ENCODE measurements at regions not wholly inside any gene's neighbourhood (a gene's known extent, or its start where the extent isn't known, plus 50 kb on each side); places are given as distances from the start of the nearest gene placed in this dataset.
"Not testable (repeated sequence)": the region's sequence is repeated elsewhere in the genome, so short reads cannot be mapped to it uniquely, and the experiment has no call there.

DNA sequence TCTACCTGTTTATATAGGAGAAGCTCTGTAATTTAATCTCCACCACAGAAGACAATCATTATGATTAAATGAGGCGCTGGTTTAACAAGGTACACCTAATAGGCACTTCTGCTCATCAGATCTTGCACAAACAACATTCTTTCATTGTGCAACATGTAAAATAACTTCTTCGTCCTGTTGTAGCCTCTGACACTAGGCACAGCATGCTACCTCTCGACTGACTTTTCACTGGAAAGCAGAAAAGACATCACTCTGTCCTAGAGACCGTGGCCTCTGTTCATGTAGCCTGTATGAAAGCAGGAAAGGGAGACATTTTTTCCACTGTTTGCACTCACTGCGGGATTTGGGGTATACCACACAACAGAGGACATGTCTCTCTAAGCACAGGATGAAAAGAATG is 316.5 kb downstream of the IRS1 start:
- H3K27me3 Mint-ChIP-seq, result peaks cover 8% of the 10 kb centered on the region
- no peak overlapping the region for H3K27ac Mint-ChIP-seq
- H3K4me1 Mint-ChIP-seq (ENCODE audit: low read depth), result no peaks in the 10 kb centered on the region
- no peak overlapping the region for H3K4me3 Mint-ChIP-seq
- no peaks in the 10 kb centered on the region for H3K36me3 Mint-ChIP-seq
- no peaks in the 10 kb centered on the region for H3K9me3 Mint-ChIP-seq (ENCODE audit: low read depth)

DNA sequence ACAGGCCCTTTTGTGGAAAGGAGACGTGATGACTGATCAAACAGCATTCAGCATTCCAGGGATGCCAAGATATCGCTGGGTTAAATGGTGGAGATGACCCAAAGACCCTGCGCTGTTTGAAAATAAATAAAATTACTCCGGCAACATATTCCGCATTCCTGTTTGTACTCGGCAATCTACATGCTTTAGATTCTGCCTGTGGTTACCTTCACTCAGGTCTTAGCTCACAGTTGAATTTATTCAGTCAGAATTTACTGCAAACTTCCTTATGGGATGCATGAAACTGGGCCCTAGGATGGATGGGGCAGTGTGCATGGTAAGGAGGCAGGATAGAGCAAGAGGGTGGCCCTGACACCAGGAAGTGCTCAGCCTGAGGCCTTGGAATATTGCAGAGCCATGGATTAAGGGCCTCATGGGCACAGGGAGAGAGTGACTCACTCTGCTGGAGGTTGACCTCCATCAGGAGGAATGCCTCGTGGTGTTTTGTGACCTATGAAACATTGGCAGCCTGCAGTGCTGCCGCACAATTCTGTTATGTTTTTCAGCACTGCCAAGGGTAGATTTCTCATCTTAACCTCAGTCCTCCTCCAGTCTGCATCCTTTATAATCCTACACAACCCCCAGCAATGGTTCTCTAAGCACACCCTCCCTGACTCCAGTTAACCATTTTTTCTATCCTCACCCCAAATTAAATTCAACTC is 321.4 kb downstream of the IRS1 start:
- H3K9me3 Mint-ChIP-seq (ENCODE audit: low read depth), result no peaks in the 10 kb centered on the region
- no peaks in the 10 kb centered on the region for H3K36me3 Mint-ChIP-seq
- H3K4me1 Mint-ChIP-seq (ENCODE audit: low read depth), result no peaks in the 10 kb centered on the region
- no peak overlapping the region for H3K4me3 Mint-ChIP-seq
- H3K27ac Mint-ChIP-seq, result no peak overlapping the region
- peaks cover 6% of the 10 kb centered on the region for H3K27me3 Mint-ChIP-seq

DNA sequence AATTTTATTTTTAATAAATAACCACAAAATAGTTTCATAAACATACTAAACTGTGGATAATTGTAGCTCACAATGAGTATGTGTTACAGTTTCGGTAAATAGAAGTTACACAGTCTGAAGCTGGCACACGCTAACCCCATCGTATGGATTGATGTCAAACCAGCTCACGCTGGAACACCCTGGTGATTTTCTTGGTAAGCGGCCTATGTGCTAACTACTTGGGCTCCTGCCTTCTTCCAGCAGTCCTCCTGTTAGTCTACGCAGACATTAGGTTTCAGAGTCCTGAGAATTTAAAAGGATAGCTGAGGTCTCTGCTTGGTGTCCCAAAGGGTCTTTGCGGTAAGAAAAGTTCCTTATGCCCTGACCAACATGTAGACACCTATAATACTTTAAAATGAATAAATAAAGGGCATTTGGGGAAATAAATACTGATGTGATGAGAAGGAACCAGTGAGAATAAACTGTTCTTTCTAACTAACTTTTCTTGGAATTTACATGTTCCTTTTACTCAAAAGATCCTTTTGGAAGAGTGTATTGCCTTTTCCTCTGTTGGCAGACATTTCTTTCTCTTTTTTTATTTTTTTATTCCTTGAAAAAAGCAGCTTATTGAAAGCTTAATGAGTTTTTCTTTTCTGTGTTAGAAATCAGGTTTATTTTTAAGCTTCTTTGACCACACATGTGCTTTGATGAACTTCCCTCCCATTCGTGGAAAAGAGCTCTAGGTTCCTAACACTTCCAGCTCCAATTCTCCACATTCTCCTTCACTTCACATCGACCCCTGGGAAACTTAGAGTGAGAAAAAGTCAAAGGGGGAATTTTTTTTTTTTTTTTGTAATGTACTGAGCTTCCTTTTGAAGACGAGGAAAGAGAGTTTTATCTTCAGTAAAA is 322.2 kb downstream of the IRS1 start:
- Mint-ChIP-seq H3K36me3 (no peaks in the 10 kb centered on the region), H3K27me3 (peaks cover 6% of the 10 kb centered on the region), H3K4me1 (ENCODE audit: low read depth) (no peaks in the 10 kb centered on the region), H3K9me3 (ENCODE audit: low read depth) (no peaks in the 10 kb centered on the region), H3K27ac (no peak overlapping the region), H3K4me3 (no peak overlapping the region)

DNA sequence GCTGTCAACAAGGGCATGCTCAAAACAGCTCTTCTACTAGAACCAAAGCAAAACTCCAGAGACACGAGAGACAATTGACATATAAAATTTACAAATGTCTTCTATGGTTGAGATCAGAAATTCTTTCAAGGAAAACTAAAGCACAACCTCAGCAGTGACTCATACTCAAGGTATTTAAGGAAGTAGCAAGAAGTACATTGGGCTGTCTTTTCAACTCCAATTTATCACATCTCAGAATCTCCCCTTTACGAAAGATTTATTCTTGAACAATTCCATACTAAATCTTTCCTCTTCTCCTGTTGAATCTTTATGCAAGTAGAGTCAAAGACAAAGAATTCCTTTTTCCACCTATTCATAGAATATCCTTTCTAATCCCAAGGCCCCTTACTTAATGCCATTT is 324.0 kb downstream of the IRS1 start:
- Mint-ChIP-seq H3K27me3 (peaks cover 6% of the 10 kb centered on the region), H3K4me1 (ENCODE audit: low read depth) (no peaks in the 10 kb centered on the region), H3K9me3 (ENCODE audit: low read depth) (no peaks in the 10 kb centered on the region), H3K36me3 (no peaks in the 10 kb centered on the region), H3K4me3 (no peak overlapping the region), H3K27ac (no peak overlapping the region)

DNA sequence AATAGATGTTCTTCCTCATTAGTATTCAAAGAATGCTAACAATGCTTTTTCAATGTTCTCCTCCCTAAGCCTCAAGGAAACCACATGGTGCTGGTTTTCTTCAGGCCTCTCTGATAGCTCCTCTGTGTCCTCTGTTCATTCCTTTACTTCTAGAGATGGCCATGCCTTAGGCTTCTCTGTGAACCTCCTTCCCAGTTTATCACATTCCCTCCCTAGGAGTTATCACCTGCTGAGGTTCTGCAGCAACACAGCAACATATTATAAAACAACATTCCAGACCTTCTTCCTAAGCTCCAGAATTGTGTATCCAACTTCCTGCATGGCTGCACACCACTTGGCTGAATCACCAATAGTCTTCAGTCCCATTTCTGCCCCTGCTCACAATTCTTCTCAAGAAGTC is 325.5 kb downstream of the IRS1 start:
- H3K4me3 Mint-ChIP-seq, result no peak overlapping the region
- H3K36me3 Mint-ChIP-seq, result no peaks in the 10 kb centered on the region
- H3K4me1 Mint-ChIP-seq (ENCODE audit: low read depth), result no peaks in the 10 kb centered on the region
- H3K27ac Mint-ChIP-seq, result no peak overlapping the region
- peaks cover 4% of the 10 kb centered on the region for H3K27me3 Mint-ChIP-seq
- H3K9me3 Mint-ChIP-seq (ENCODE audit: low read depth), result no peaks in the 10 kb centered on the region

DNA sequence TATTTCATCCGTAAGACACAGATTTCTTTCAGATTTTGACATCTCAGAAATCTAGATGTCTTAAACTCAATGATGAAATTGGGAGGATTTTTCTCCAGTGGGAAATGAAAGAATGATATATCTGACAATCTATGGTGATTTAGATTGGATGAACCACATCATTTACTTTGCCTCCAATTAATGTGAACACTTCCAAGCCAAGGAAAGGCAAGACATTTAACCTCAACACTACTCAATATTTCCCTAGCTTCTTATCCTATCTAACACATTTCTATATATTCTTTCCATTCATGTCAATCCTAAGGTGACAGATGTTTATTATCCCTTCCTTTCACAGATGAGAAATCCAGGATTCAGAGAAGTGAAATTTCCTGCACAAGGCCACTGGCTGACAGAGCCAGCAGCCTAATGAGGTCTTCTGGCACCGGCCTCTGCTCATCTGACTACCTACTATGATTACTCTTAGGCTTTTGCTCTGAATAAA is 327.6 kb downstream of the IRS1 start:
- H3K4me1 Mint-ChIP-seq (ENCODE audit: low read depth), result no peaks in the 10 kb centered on the region
- H3K27me3 Mint-ChIP-seq, result no peaks in the 10 kb centered on the region
- H3K36me3 Mint-ChIP-seq, result no peaks in the 10 kb centered on the region
- H3K27ac Mint-ChIP-seq, result no peak overlapping the region
- H3K4me3 Mint-ChIP-seq, result no peak overlapping the region
- no peaks in the 10 kb centered on the region for H3K9me3 Mint-ChIP-seq (ENCODE audit: low read depth)

DNA sequence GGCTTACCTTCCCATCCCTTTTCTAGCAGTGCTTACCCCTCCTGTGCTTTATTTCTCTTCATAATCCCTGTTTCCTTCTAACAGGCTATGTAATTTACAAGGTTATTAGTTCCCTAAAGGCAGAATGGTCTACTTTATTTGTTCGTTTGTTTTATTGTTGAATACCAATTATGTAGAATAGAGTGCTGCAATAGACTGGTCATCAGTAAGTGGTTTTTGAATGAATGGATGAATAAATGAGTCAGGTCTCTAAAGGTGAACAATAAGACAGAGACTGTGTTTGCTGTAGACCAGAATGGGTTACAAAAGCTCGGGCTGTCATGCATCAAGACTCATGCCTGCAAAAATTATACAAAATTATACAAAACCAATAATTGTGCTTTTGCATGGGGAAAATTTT is 332.0 kb downstream of the IRS1 start:
- Mint-ChIP-seq H3K4me1 (ENCODE audit: low read depth) (no peaks in the 10 kb centered on the region), H3K4me3 (no peak overlapping the region), H3K27ac (no peak overlapping the region), H3K36me3 (no peaks in the 10 kb centered on the region), H3K27me3 (peaks cover 2% of the 10 kb centered on the region), H3K9me3 (ENCODE audit: low read depth) (peaks cover 3% of the 10 kb centered on the region)

DNA sequence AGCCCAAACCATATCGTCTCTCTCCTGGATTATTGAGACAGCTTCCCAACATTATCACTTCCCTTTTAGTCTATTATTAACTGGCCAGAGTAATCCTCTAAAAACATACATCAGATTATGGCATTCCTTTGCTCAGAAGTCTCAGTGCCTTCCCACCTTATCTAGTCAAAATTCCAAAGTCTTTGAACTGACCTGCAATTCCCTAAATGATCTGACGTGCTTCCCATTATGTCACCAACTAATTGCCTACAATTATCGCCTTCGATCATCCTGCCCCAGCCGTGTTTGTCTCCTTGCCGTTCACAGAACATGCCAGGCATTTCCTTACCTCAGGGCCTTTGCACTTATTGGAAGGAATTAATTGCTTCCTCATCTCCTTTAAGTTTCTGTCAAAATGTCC is 332.4 kb downstream of the IRS1 start:
- Mint-ChIP-seq H3K4me3 (no peak overlapping the region), H3K36me3 (peaks cover 2% of the 10 kb centered on the region), H3K4me1 (ENCODE audit: low read depth) (no peaks in the 10 kb centered on the region), H3K27ac (no peak overlapping the region), H3K27me3 (peaks cover 2% of the 10 kb centered on the region), H3K9me3 (ENCODE audit: low read depth) (peaks cover 7% of the 10 kb centered on the region)

DNA sequence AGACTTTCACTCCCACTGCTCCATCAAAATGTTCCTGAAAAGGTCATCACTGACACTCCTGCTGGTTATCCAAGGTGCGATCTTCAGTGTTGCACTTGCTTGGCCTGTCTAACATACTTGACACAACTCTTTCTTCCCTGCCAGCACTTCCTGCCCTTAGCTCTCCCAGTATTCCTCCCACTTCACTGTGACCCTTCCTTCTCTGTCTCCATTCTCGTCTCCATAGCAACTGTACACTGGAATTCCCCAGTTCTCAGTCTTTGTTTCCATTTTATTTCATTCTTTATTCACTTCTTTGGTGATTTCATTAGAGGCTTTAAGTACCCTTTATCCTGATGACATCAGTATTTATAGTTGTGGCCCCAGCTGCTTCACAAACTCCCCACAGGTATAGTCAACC is 333.0 kb downstream of the IRS1 start:
- Mint-ChIP-seq H3K36me3 (peaks cover 2% of the 10 kb centered on the region), H3K4me3 (no peak overlapping the region), H3K27me3 (peaks cover 2% of the 10 kb centered on the region)

DNA sequence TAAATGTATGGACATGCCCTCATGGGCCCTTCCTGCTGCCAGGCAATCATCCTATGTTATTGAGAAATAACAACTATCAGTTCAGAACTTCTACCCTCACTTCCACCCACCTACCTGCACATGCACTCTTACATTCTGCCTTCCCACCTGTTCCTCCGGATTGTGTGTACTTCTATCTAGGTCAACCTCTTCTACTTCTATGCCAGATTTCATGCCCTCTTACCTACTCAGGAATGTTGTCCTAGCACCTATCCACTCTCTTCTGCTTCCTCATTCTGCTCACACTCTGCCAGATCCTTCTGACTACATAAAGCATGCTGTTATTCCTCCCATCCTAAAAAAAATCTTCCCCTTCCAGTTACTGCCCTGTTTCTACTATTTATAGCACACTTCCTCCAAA is 333.5 kb downstream of the IRS1 start:
- Mint-ChIP-seq H3K36me3 (peaks cover 2% of the 10 kb centered on the region), H3K4me3 (no peak overlapping the region), H3K9me3 (ENCODE audit: low read depth) (peaks cover 12% of the 10 kb centered on the region), H3K4me1 (ENCODE audit: low read depth) (no peaks in the 10 kb centered on the region), H3K27ac (no peak overlapping the region), H3K27me3 (peaks cover 2% of the 10 kb centered on the region)

More for the DNA sequence above, 333.0 kb downstream of the IRS1 start:
- Mint-ChIP-seq H3K4me1 (ENCODE audit: low read depth) (no peaks in the 10 kb centered on the region), H3K9me3 (ENCODE audit: low read depth) (peaks cover 11% of the 10 kb centered on the region), H3K27ac (no peak overlapping the region)

DNA sequence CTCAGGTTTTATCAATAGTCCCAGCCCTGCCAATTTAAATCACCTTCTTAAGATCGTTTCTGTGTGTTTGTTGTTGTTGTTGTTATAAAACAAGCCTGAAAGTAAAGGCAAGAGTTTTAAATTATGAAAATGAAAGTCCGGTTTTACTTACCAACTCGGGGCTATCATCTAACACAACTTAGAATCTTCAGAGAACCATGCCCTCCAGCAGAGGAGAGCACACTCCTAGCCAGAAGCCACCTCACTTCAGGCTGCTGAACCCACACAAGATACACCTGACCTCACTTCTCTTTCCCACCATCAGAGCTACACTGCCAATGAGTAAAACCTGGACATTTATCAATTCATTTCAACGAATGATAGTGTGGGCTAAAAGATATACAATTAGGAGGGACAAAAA is 335.2 kb downstream of the IRS1 start:
- Mint-ChIP-seq H3K27ac (no peak overlapping the region), H3K27me3 (peaks cover 2% of the 10 kb centered on the region), H3K36me3 (peaks cover 2% of the 10 kb centered on the region), H3K4me3 (no peak overlapping the region), H3K9me3 (ENCODE audit: low read depth) (peaks cover 12% of the 10 kb centered on the region), H3K4me1 (ENCODE audit: low read depth) (no peaks in the 10 kb centered on the region)

DNA sequence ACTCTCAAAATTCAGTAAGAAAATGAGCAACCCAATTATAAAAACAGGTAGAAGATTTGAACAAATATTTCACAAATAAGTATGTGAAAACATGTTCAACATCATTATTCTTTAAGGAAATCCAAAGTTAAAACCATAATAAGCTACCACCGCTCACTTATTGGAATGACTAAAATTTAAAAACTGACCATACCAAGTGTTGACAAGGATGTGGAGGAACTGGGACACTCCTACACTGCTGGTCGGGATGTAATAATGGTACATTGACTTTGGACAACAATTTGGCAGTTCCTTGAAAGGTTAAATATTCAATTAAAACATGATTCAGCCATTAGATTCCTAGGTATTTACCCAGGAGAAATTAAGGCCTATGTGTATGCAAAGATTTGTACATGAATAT is 336.5 kb downstream of the IRS1 start:
- Mint-ChIP-seq H3K9me3 (ENCODE audit: low read depth) (peaks cover 12% of the 10 kb centered on the region), H3K36me3 (peaks cover 2% of the 10 kb centered on the region), H3K27ac (no peak overlapping the region), H3K27me3 (peaks cover 6% of the 10 kb centered on the region), H3K4me3 (no peak overlapping the region), H3K4me1 (ENCODE audit: low read depth) (no peaks in the 10 kb centered on the region)

DNA sequence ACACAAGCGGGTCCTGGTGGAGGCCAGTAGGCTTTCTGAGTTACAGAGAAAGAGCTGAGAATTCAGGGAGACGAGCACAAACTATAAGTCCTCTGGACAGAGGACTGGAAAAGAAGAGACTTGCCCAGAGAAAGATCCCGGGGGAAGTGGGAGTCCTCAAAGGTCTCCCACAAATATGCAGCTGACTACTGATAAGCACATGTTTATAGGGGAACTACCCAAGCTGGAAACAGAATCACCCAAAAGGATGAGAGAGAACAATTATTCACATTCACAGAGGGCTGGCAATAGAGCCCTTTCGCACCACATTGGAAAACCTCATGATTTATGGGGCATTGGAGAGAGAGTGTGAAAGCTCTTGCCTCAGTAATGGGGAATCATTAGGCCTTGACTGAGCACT is 337.6 kb downstream of the IRS1 start:
- Mint-ChIP-seq H3K36me3 (peaks cover 2% of the 10 kb centered on the region), H3K27ac (no peak overlapping the region), H3K4me1 (ENCODE audit: low read depth) (no peaks in the 10 kb centered on the region), H3K4me3 (no peak overlapping the region), H3K9me3 (ENCODE audit: low read depth) (peaks cover 12% of the 10 kb centered on the region), H3K27me3 (peaks cover 7% of the 10 kb centered on the region)

DNA sequence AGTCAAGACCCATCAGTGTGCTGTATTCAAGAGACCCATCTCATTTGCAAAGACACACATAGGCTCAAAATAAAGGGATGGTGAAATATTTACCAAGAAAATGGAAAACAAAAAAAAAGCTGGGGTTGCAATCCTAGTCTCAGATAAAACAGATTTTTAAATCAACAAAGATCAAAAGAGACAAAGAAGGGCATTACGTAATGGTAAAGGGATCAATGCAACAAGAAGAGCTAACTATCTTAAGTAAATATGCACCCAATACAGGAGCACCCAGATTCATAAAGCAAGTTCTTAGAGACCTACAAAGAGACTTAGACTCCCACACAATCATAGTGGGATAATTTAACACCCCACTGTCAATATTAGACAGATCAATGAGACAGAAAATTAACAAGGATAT is 343.5 kb downstream of the IRS1 start:
- Mint-ChIP-seq H3K27me3 (peaks cover 22% of the 10 kb centered on the region), H3K9me3 (ENCODE audit: low read depth) (peaks cover 11% of the 10 kb centered on the region)
- H3K27ac Mint-ChIP-seq; H3K4me3 Mint-ChIP-seq; H3K4me1 Mint-ChIP-seq (ENCODE audit: low read depth); H3K36me3 Mint-ChIP-seq: not testable (repeated sequence)

DNA sequence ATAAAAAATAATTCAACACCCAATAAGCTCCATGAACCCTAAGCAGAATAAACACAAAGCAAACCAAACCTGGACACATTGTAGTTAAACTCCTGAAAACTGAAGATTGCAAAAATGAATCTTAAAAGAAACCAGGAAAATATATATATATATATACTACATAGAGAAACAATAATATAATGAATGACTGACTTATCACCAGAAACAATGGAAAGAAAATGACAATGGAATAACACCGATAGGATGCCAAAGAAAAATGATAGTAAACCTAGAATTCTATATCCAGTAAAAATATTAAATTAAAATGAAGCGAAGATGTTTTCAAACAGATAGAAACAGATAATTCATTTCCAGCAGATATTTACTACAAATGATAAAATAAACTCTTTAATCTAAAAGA is 346.9 kb downstream of the IRS1 start:
- Mint-ChIP-seq H3K27ac (no peak overlapping the region), H3K36me3 (no peaks in the 10 kb centered on the region), H3K9me3 (ENCODE audit: low read depth) (peaks cover 11% of the 10 kb centered on the region), H3K4me1 (ENCODE audit: low read depth) (no peaks in the 10 kb centered on the region), H3K27me3 (peaks cover 21% of the 10 kb centered on the region), H3K4me3 (no peak overlapping the region)

Measured in activated naive CD8-positive, alpha-beta T cell (primary cell).